ENCODE measurements at regions not wholly inside any gene's neighbourhood (a gene's known extent, or its start where the extent isn't known, plus 50 kb on each side); places are given as distances from the start of the nearest gene placed in this dataset.
"Not testable (repeated sequence)": the region's sequence is repeated elsewhere in the genome, so short reads cannot be mapped to it uniquely, and the experiment has no call there.

GRCh38 chr17:70888324-70888723 lies 719.0 kb downstream of the KCNJ2 start:
- DNase-seq = no peak

GRCh38 chr17:70891306-70891705 lies 722.0 kb downstream of the KCNJ2 start:
- no peak for DNase-seq

- DNase-seq = no peak
Observed at GRCh38 chr17:70892527-70892926, 723.2 kb downstream of the KCNJ2 start.

- DNase-seq = no peak
Observed at GRCh38 chr17:70896843-70897242, 727.5 kb downstream of the KCNJ2 start.

GRCh38 chr17:70897446-70897845 lies 728.1 kb downstream of the KCNJ2 start:
- no peak for DNase-seq

GRCh38 chr17:70901870-70902269 lies 732.5 kb downstream of the KCNJ2 start:
- no peak for DNase-seq

GRCh38 chr17:70905796-70906195 lies 736.5 kb downstream of the KCNJ2 start:
- DNase-seq = no peak

- no peak for DNase-seq
Observed at GRCh38 chr17:70906808-70907207, 737.5 kb downstream of the KCNJ2 start.

- DNase-seq = no peak
Observed at GRCh38 chr17:70912716-70913485, 743.6 kb downstream of the KCNJ2 start.

GRCh38 chr17:70916469-70916868 lies 747.1 kb downstream of the KCNJ2 start:
- DNase-seq = no peak

- DNase-seq = no peak
Observed at GRCh38 chr17:70919241-70919640, 749.9 kb downstream of the KCNJ2 start.

- DNase-seq = no peak
Observed at GRCh38 chr17:70920416-70920815, 751.1 kb downstream of the KCNJ2 start.

- no peak for DNase-seq
Observed at GRCh38 chr17:70922268-70922667, 752.9 kb downstream of the KCNJ2 start.

- DNase-seq = no peak
Observed at GRCh38 chr17:70924776-70925175, 755.4 kb downstream of the KCNJ2 start.

GRCh38 chr17:70929226-70929625 lies 759.9 kb downstream of the KCNJ2 start:
- no peak for DNase-seq

GRCh38 chr17:70934231-70934630 lies 764.9 kb downstream of the KCNJ2 start:
- DNase-seq = no peak

GRCh38 chr17:70934835-70935234 lies 765.5 kb downstream of the KCNJ2 start:
- DNase-seq = no peak

- no peak for DNase-seq
Observed at GRCh38 chr17:70936724-70937123, 767.4 kb downstream of the KCNJ2 start.

- no peak for DNase-seq
Observed at GRCh38 chr17:70938336-70938735, 769.0 kb downstream of the KCNJ2 start.

- DNase-seq = no peak
Observed at GRCh38 chr17:70945386-70945785, 776.1 kb downstream of the KCNJ2 start.

- DNase-seq = no peak
Observed at GRCh38 chr17:70947215-70947614, 777.9 kb downstream of the KCNJ2 start.

GRCh38 chr17:70947636-70948565 lies 778.6 kb downstream of the KCNJ2 start:
- no peak for DNase-seq

GRCh38 chr17:70953140-70953539 lies 783.8 kb downstream of the KCNJ2 start:
- DNase-seq = not testable (repeated sequence)

GRCh38 chr17:70955441-70955840 lies 786.1 kb downstream of the KCNJ2 start:
- DNase-seq = no peak
